Ishikawa (cell line): ENCODE measurements at regions not wholly inside any gene's neighbourhood (a gene's known extent, or its start where the extent isn't known, plus 50 kb on each side); places are given as distances from the start of the nearest gene placed in this dataset.

ENCODE experiments used
- EP300 ChIP-seq: IDR thresholded peaks from 2 replicates; pipeline ENCODE4 v1.6.1; 2012; ENCODE audit warnings: borderline replicate concordance
- NFIC ChIP-seq: IDR thresholded peaks from 2 replicates; pipeline ENCODE4 v1.6.1; 2012
- TAF1 ChIP-seq: IDR thresholded peaks from 2 replicates; pipeline ENCODE4 v1.6.1; 2012; ENCODE audit warnings: low read depth, mild to moderate bottlenecking
- TEAD4 ChIP-seq: IDR thresholded peaks from 2 replicates; pipeline ENCODE4 v1.6.1; 2012
- ZBTB7A ChIP-seq: IDR thresholded peaks from 2 replicates; pipeline ENCODE4 v1.6.1; 2012; ENCODE audit warnings: low read depth

DNA sequence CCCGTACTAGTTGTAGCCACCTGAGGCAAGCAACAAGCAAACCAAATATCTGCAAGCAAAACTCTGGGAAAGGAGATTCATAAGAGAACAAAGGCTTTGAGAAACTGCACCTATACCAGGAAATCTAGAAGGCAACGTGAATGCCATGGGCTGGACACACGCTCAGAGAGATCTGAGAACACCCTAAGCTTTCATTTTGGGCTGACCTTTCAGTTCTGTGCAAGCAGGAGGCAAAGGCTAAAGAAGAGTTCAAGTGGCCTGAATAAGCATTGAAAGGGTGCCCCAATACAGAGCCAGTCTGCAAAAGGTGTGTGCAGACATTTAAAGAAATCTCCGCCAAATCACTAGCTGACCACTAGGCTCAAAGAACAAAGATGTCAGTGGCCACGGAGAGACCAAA is 461.6 kb downstream of the PYDC2 start:
- TF ChIP-seq NFIC (no peak), ZBTB7A (no peak), TEAD4 (no peak), EP300 (no peak), TAF1 (no peak)
